ENCODE measurements at regions not wholly inside any gene's neighbourhood (a gene's known extent, or its start where the extent isn't known, plus 50 kb on each side); places are given as distances from the start of the nearest gene placed in this dataset.
"Not testable (repeated sequence)": the region's sequence is repeated elsewhere in the genome, so short reads cannot be mapped to it uniquely, and the experiment has no call there.

- no peak for DNase-seq (ENCODE audit: low spot score)
Measured at GRCh38 chr2:21194147-21194546, 70.4 kb downstream of the TDRD15 start.

GRCh38 chr2:21194858-21195271, 71.1 kb downstream of the TDRD15 start:
- DNase-seq (ENCODE audit: low spot score): no peak

- DNase-seq (ENCODE audit: low spot score): no peak
Measured at GRCh38 chr2:21195326-21195725, 71.6 kb downstream of the TDRD15 start.

- DNase-seq (ENCODE audit: low spot score): no peak
Measured at GRCh38 chr2:21198637-21199036, 74.9 kb downstream of the TDRD15 start.

GRCh38 chr2:21203976-21204375, 80.2 kb downstream of the TDRD15 start:
- DNase-seq (ENCODE audit: low spot score): no peak

- not testable (repeated sequence) for DNase-seq (ENCODE audit: low spot score)
Measured at GRCh38 chr2:21214085-21214484, 90.3 kb downstream of the TDRD15 start.

GRCh38 chr2:21217442-21217841, 93.7 kb downstream of the TDRD15 start:
- DNase-seq (ENCODE audit: low spot score): no peak

GRCh38 chr2:21220930-21221329, 97.2 kb downstream of the TDRD15 start:
- no peak for DNase-seq (ENCODE audit: low spot score)

GRCh38 chr2:21223618-21224017, 99.8 kb downstream of the TDRD15 start:
- DNase-seq (ENCODE audit: low spot score): no peak

- DNase-seq (ENCODE audit: low spot score): no peak
Measured at GRCh38 chr2:21228041-21228895, 104.5 kb downstream of the TDRD15 start.

- no peak for DNase-seq (ENCODE audit: low spot score)
Measured at GRCh38 chr2:21229302-21229701, 105.5 kb downstream of the TDRD15 start.

GRCh38 chr2:21230140-21230539, 106.4 kb downstream of the TDRD15 start:
- DNase-seq (ENCODE audit: low spot score): no peak

GRCh38 chr2:21231985-21232384, 108.2 kb downstream of the TDRD15 start:
- DNase-seq (ENCODE audit: low spot score): no peak

- DNase-seq (ENCODE audit: low spot score): no peak
Measured at GRCh38 chr2:21233194-21233593, 109.4 kb downstream of the TDRD15 start.

GRCh38 chr2:21234001-21234400, 110.2 kb downstream of the TDRD15 start:
- DNase-seq (ENCODE audit: low spot score): no peak

- DNase-seq (ENCODE audit: low spot score): no peak
Measured at GRCh38 chr2:21234464-21235120, 110.8 kb downstream of the TDRD15 start.

GRCh38 chr2:21239749-21240148, 116.0 kb downstream of the TDRD15 start:
- not testable (repeated sequence) for DNase-seq (ENCODE audit: low spot score)

- DNase-seq (ENCODE audit: low spot score): no peak
Measured at GRCh38 chr2:21244161-21244560, 120.4 kb downstream of the TDRD15 start.

- DNase-seq (ENCODE audit: low spot score): no peak
Measured at GRCh38 chr2:21245565-21245964, 121.8 kb downstream of the TDRD15 start.

GRCh38 chr2:21249367-21249766, 125.6 kb downstream of the TDRD15 start:
- no peak for DNase-seq (ENCODE audit: low spot score)

- no peak for DNase-seq (ENCODE audit: low spot score)
Measured at GRCh38 chr2:21250673-21251072, 126.9 kb downstream of the TDRD15 start.

- DNase-seq (ENCODE audit: low spot score): no peak
Measured at GRCh38 chr2:21251216-21251980, 127.6 kb downstream of the TDRD15 start.

Data from ecto neural progenitor cell (in vitro differentiated cells).